ENCODE measurements at regions not wholly inside any gene's neighbourhood (a gene's known extent, or its start where the extent isn't known, plus 50 kb on each side); places are given as distances from the start of the nearest gene placed in this dataset.

DNA sequence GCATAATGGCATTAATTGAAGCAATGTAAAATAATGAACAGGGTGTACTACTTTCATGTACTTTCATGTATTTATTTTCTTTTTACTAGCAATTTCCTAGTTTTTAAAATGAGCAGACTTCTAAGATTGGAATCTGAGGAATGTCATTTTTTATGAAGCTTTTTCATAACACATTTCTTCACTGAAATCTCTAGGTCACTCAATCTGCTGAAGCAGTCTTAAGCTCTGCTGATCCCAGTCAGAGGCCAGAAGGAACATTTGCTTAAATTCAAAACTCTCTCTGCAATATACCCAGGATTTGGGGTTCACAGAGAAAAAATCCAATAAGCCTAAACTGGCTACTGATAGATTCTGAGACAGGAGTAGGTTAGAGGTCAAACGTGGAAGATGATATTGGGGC, 73.6 kb upstream of the CNTN1 start:
- Histone ChIP-seq H3K9ac (ENCODE audit: low read depth in 1 of 2, low read length in 2 of 2) (no peak overlapping the region), H3K4me1 (ENCODE audit: control insufficient read depth in 4 of 4, insufficient read depth in 4 of 4, low read length in 3 of 4) (no peaks in the 10 kb centered on the region), H3K36me3 (ENCODE audit: control insufficient read depth in 4 of 4, insufficient read depth in 3 of 4, low read depth in 1 of 4, low read length in 3 of 4) (no peaks in the 10 kb centered on the region), H3K27me3 (ENCODE audit: control insufficient read depth in 4 of 4, insufficient read depth in 4 of 4, low read length in 3 of 4) (peaks cover 0 to 3% (median 0%) of the 10 kb centered on the region in 4 donors), H3K27ac (ENCODE audit: low read depth in 1 of 2, low read length in 2 of 2) (no peak overlapping the region), H3K4me3 (ENCODE audit: low read depth in 1 of 3, low read length in 3 of 3) (no peak overlapping the region), H3K9me3 (ENCODE audit: control insufficient read depth in 4 of 4, low read length in 3 of 4) (no peaks in the 10 kb centered on the region)
- 72% methylated on average over 1 of the region's 1 CpG for WGBS
- TF ChIP-seq SP1 (IDR thresholded peaks at IDR 0.05) (no peak), GABPA (IDR thresholded peaks at IDR 0.05 in 1 of 2, conservative IDR thresholded peaks at IDR 0.05 in 1 of 2) (no peak), JUND (IDR thresholded peaks at IDR 0.05) (no peak), TAF1 (conservative IDR thresholded peaks at IDR 0.05) (no peak), ZBTB33 (IDR thresholded peaks at IDR 0.05) (no peak), YY1 (IDR thresholded peaks at IDR 0.05) (no peak), CTCF (IDR thresholded peaks at IDR 0.05; ENCODE audit: low read depth, low read length, missing input control) (no peak), FOXA2 (IDR thresholded peaks at IDR 0.05) (no peak)
- TF ChIP-seq, protein P1, sequence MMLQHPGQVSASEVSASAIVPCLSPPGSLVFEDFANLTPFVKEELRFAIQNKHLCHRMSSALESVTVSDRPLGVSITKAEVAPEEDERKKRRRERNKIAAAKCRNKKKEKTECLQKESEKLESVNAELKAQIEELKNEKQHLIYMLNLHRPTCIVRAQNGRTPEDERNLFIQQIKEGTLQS (IDR thresholded peaks at IDR 0.05): no peak
- DNase-seq (ENCODE audit: low spot score): no peak

GRCh38 chr12:40620564-40621019, 71.6 kb upstream of the CNTN1 start:
- Histone ChIP-seq H3K4me1 (ENCODE audit: control insufficient read depth in 4 of 4, insufficient read depth in 4 of 4, low read length in 3 of 4) (no peaks in the 10 kb centered on the region), H3K27me3 (ENCODE audit: control insufficient read depth in 4 of 4, insufficient read depth in 4 of 4, low read length in 3 of 4) (peaks cover 0 to 3% (median 0%) of the 10 kb centered on the region in 4 donors), H3K4me3 (ENCODE audit: low read depth in 1 of 3, low read length in 3 of 3) (no peak overlapping the region), H3K36me3 (ENCODE audit: control insufficient read depth in 4 of 4, insufficient read depth in 3 of 4, low read depth in 1 of 4, low read length in 3 of 4) (no peaks in the 10 kb centered on the region), H3K9me3 (ENCODE audit: control insufficient read depth in 4 of 4, low read length in 3 of 4) (no peaks in the 10 kb centered on the region), H3K9ac (ENCODE audit: low read depth in 1 of 2, low read length in 2 of 2) (no peak overlapping the region), H3K27ac (ENCODE audit: low read depth in 1 of 2, low read length in 2 of 2) (no peak overlapping the region)
- TF ChIP-seq FOXA1 (IDR thresholded peaks at IDR 0.05) (no peak), HNF4A (conservative IDR thresholded peaks at IDR 0.05) (no peak), SP1 (IDR thresholded peaks at IDR 0.05) (no peak), NR2F2 (IDR thresholded peaks at IDR 0.05) (no peak), GABPA (IDR thresholded peaks at IDR 0.05 in 1 of 2, conservative IDR thresholded peaks at IDR 0.05 in 1 of 2) (no peak), CTCF (IDR thresholded peaks at IDR 0.05; ENCODE audit: low read depth, low read length, missing input control) (no peak), YY1 (IDR thresholded peaks at IDR 0.05) (no peak), TAF1 (conservative IDR thresholded peaks at IDR 0.05) (no peak), RAD21 (IDR thresholded peaks at IDR 0.05) (no peak), FOXA2 (IDR thresholded peaks at IDR 0.05) (no peak), ZBTB33 (IDR thresholded peaks at IDR 0.05) (no peak), MAX (IDR thresholded peaks at IDR 0.05) (no peak), EGR1 (IDR thresholded peaks at IDR 0.05; ENCODE audit: low read depth in 2 of 2) (no peak), JUND (IDR thresholded peaks at IDR 0.05) (no peak), HNF4G (IDR thresholded peaks at IDR 0.05) (no peak), RXRA (IDR thresholded peaks at IDR 0.05) (no peak)
- TF ChIP-seq, protein P1 (IDR thresholded peaks at IDR 0.05): no peak
- TF ChIP-seq, protein P2, sequence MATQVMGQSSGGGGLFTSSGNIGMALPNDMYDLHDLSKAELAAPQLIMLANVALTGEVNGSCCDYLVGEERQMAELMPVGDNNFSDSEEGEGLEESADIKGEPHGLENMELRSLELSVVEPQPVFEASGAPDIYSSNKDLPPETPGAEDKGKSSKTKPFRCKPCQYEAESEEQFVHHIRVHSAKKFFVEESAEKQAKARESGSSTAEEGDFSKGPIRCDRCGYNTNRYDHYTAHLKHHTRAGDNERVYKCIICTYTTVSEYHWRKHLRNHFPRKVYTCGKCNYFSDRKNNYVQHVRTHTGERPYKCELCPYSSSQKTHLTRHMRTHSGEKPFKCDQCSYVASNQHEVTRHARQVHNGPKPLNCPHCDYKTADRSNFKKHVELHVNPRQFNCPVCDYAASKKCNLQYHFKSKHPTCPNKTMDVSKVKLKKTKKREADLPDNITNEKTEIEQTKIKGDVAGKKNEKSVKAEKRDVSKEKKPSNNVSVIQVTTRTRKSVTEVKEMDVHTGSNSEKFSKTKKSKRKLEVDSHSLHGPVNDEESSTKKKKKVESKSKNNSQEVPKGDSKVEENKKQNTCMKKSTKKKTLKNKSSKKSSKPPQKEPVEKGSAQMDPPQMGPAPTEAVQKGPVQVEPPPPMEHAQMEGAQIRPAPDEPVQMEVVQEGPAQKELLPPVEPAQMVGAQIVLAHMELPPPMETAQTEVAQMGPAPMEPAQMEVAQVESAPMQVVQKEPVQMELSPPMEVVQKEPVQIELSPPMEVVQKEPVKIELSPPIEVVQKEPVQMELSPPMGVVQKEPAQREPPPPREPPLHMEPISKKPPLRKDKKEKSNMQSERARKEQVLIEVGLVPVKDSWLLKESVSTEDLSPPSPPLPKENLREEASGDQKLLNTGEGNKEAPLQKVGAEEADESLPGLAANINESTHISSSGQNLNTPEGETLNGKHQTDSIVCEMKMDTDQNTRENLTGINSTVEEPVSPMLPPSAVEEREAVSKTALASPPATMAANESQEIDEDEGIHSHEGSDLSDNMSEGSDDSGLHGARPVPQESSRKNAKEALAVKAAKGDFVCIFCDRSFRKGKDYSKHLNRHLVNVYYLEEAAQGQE (IDR thresholded peaks at IDR 0.05): no peak
- DNase-seq (ENCODE audit: low spot score): no peak
- WGBS: 94% methylated on average over 38 of the region's 38 CpGs

All from liver (tissue), 8 donors.